Renal cortex interstitium (tissue), 11 donors: ENCODE measurements at regions not wholly inside any gene's neighbourhood (a gene's known extent, or its start where the extent isn't known, plus 50 kb on each side); places are given as distances from the start of the nearest gene placed in this dataset.

Source experiments
- DNase-seq, 11 donors: peaks; one replicate each; pipeline ENCODE4 v3.0.0-alpha.2; 2013; ENCODE audit warnings: low read depth in 9 of 11, low spot score in 4 of 11; ENCODE audit errors: extremely low read depth in 1 of 11

DNA sequence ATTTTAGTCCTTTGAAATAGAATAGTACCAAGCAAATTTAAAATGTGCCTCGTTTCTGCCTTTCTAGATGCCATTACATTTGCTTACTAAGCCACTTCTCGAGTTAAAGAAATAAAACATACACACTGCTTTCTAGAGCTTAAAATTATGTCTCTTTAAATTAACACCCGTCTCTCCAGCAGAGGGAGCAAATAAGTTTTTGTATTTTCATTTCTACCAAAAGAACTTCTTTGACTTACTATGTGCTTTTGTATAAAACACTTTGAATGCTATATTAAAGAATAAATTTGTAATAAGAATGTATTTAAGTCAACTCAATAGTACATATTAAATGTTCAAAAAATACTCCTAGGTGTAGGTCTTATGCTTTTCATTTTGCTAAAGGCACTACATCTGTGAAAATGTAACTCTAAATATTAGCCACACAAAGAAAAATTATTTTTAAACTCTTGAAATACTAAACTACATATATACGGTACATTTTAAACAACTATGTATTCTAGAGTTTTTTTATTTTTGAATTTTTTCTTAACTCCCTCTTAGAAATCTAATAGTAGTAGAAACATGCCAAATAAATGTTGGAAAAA, 269.3 kb upstream of the MIR17HG start:
- DNase-seq, result peak in 1 of 11 donors; percentile 10

DNA sequence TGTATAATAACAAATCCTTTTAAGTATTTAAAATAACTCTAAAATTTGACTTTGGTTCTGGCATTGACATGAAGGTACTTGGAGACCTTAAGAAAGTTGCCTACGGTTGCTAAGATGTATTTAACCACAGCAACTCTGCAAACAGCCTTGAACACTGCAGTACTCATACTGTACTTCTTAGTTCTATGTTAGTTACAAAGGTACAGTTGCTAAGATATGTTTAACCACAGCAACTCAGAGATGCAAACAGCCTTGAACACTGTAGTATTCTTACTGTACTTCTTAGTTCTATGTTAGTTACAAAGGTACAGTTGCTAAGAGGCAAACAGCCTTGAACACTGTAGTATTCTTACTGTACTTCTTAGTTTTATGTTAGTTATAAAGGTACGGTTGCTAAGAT, 268.3 kb upstream of the MIR17HG start:
- no peak for DNase-seq

DNA sequence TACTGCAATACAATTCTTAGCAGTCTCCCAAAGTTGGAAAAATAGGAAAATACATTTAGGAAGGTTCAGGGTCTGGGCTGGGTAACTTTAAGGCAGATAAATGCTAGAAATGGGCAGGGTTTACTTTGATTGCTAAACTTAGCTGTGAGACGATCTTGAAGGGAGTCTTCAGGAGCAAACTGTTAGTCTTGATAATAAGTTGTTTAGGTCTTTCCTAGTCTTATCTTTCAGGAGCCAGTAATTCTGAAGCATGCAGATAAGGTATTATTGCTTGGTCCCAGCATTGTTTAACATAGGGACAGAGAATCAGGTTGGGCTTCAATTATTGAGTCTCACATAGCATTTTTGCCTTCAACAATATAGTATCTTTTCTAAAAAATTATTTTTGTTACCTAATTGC, 262.4 kb upstream of the MIR17HG start:
- no peak for DNase-seq

DNA sequence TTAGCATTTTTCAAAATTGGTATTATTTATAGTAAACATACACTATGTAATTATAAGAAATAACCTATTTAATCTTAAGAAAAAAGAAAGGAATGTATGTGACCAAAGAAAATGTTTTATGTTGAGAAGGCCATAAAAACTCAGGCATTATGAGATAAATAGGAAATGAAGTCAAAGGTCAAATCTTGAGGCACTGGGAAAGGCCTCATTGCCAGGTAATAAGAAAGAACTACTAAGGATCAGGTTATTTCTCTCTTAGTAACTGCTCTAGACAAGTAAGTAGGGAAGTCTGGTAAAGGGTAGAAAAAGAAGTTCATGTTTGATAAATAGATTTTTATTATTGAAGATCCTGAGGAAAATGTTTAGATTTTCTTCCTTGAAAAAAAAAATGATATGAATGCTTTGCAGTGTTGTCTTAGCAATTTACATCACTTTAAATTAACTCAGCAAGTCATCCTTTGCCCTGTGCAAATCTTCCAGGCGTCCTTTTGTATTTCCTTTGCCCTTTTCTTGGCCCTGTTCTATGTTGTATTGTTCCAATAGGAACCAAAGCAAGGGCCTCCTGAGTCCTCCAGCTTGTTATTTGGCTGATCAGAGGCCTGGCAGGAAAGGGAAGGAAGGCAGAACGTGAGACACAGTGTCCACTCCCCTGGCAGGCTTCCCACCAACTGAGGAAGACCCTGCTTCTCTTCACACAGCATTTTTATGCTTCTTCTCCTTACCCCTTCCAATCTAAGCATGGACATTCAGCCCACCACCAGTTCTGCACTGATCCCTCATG, 260.4 kb upstream of the MIR17HG start:
- no peak for DNase-seq

DNA sequence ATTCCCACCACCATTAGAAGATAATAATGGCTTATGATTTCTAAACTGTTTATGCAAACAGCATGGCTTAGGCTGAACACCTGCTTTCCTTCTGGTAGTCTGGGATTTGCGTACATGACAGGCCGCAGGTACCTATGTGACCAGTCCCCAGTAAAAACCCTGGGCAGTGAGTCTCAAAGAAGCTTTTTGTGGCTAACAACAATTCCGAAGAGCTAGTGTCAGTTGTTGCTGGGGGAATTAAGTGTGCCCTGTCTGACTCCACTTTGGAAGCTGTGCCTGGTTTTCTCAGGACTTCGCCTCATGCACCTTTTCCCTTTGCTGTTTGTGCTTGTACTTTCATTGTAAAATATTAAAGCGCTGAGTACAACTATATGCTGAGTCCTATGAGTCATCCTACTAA, 250.2 kb upstream of the MIR17HG start:
- DNase-seq, result no peak

DNA sequence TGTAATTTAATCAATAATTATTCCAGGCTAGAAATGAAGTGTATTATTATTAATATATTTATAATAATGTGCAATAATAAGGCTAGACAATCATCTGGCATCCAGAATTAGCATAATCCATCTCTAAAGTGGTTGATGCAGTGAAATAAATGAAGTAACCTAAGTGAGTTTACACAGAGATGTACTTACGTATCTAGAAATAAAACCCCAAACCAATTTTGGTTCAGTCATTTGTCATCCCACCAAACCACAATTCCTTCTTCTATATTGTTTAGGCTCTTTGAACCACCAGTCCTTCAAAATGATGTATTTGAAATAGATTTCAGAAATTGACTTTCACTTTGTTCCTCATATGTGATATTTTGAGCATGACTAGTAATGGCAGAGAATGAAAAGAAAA, 247.6 kb upstream of the MIR17HG start:
- no peak for DNase-seq

DNA sequence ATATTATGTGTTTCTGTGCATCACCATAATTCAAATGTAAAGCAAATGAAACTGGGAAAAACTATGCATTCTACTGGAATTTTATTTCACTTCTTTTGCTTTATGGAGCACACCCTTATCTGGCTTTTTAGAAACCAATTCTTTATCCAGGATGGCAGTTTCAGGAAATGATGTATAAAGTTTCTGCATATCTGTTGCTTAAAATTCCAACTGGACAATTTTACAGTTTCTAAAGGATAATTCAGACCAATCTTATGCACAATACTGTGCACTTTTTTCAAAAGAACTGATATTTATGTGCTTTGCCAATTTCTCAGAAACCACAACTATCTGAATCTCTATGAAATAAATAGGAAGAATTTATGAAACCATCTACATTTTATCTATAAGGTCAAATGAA, 246.5 kb upstream of the MIR17HG start:
- DNase-seq, result no peak

DNA sequence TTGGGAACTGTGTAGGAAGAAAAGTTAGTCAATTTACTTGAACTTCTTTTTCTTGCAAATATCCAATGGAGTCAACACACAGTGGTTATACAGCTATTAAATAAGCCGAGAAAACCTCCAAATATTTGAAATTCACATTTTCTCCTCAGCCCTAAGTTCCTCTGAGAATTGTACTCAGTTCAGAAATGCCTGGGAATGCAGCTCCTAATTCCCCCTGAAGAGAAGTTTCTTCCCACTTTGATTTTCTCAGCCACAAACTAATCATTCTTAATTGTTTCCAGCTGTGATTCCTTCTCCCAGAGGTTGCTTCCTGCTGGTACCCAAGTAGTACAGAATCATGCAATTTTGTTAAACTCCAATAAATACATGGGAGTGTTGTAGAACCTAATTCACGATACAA, 246.1 kb upstream of the MIR17HG start:
- DNase-seq, result no peak

DNA sequence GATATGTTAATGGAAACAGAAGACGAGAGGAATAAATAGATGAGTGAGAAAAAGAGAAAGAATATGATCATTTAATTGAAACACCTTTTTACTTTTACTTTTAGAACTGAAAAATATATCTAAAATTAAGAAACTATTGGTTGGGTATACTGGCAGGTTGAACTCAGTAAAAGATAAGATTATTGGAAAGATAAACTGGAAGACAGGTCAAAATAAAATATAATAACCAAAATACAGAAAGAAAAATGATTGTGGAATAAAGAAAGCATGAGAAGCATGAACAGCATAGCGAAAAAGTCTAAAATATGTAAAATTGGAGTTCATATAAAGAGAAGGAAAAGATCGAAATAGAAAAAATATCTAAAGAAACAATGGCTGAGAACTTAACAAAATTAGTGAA, 242.2 kb upstream of the MIR17HG start:
- DNase-seq, result no peak

DNA sequence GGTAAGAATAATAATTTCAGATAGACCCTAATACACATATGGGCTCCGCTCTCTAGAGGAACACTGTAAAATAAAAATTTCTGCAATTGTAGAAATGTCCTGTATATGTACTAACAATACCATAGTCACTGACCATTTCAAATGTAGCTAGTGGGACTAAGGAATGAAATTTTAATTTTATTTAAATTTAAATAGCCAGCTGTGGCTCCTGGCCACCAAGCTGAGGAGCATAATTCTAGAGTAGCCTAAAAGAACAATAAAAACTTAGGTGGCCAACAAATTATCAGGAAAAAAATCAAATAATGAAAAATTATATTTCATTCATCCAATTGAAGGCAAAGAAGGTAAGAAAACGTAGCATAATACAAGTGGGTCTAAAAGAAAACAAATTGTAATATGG, 240.9 kb upstream of the MIR17HG start:
- no peak for DNase-seq

DNA sequence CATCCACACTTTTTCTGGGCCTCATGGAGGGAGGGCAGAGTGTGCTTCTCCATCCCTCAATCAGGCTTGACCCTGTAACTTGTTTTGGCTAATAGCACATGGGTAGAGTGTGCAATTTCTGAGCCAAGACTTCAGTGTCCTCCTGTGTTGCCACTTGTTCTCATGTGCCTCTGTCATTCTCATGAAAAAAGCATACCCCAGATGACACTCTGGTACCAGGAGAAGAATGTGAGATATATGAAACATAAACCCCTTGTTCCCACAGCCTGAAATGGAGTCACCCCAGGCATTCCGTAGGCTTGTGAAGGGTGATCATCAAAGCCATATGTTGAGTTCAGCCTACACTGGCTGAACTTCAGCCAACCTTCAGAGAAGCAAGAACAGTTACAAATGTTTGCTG, 239.2 kb upstream of the MIR17HG start:
- no peak for DNase-seq

DNA sequence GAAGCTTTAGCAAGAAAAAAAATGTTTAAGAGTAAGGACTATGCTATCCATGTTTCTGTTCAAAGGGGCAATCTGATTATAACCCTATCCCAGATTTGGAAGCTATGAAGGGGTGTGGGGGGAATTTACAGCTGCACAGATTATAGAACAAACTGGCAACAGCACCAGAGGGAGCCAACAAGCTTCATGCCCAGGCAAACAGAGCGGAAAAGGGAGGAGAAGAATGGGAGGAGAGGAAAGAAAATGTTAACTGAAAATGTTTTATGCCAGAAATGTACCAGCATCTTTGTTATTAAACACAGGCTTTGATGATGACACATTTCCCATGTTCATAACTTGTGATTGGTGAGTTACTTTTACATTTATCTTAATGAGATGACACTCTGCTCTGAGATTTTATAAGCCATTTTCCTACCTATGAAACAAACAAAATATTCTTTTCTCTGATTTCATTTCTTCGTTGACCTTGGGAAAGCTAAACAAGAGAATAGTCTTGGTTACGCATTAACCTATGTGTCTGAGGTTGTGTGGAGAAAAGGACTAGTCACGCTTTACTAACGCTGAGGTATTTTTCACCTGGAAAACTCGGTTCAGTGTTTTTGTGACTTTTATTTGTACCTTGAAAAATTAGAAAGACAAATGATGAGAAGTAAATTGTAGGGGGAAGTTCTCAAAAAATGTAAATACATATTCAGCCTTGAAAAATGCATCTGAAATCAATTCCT, 235.8 kb upstream of the MIR17HG start:
- peak in 1 of 11 donors; percentile 63 for DNase-seq

DNA sequence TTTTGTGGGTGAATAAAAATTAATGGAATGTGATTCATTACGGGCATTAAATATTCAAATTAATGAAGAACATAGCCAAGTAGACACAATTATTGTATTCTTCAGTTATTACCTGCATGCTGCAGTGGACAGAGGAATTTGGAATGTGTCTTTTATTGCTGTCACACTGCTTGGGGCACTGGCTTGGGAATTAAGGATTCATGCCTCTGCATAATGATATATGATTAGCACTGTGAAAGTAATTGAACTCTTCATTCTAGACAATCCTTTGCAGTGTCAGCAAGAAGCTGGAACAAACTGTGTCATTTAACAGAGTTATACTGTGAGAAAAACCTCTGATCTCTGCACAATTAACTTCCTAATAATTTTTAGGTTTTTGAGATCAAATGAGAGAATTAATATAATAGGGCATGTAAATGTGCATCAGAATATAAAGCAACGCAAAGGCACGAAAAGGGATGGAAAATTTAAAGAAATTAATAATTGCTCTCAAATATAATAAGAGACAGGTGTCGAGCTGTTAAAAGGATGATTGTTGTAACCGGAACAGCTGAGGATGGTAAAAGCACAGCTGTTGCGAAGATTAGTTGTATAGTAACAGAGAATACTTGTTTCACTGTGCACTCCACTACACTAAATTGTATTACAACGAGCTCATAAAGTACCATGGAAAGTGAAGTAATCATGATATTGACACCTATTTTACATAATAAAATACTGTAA, 235.1 kb upstream of the MIR17HG start:
- DNase-seq, result no peak

DNA sequence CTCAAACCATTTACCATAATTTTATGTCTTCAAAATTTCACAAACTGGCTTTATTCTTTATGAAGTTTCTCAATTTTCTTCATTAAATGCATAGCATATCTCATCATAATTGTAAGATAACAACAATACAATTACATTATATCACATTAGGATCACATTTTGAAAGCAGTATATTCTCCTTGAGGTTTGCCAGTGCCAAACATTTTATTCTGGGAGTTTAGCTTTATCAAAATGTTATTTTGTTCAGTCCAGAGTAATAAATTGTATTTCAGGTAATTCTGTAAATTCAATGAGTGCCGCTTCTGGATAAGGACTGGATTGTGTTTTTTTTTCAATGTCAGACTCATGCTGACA, 234.6 kb upstream of the MIR17HG start:
- no peak for DNase-seq

DNA sequence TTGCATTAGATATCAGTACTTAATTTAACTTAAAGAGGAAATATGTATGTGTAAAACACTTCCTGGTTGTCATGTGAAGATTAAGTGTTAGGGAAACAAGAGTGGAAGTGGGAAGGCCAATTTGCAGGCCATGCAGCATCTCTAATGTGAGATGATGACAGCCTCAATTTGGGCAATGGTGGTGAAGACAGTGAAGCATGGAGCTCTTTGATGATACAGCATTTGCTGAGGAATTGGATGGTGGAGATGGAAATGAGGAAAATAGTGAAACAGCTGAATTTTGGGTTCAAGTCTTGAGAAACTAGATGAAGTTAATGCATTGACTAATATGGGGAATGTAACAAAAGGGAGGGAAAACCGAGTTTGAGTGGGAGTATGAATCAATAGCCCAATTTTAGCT, 231.7 kb upstream of the MIR17HG start:
- no peak for DNase-seq

DNA sequence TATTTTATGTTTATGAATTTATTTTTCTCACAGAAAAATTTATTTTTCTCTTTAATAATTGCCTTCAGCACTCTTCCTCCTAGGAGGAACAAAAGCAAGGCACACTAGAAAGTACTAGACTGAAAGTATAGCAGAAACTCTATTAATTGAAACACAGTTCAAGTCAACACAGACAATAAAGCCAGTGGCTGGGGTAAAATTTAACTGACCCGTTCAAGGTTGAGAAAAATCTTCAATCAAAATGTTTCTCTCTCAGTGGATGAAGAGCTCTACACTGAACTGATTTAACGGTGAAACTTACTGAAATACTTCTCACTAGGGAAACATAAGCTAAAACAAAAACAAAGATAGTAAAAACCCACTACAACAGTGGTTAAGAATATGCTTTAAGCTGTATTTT, 230.1 kb upstream of the MIR17HG start:
- no peak for DNase-seq

DNA sequence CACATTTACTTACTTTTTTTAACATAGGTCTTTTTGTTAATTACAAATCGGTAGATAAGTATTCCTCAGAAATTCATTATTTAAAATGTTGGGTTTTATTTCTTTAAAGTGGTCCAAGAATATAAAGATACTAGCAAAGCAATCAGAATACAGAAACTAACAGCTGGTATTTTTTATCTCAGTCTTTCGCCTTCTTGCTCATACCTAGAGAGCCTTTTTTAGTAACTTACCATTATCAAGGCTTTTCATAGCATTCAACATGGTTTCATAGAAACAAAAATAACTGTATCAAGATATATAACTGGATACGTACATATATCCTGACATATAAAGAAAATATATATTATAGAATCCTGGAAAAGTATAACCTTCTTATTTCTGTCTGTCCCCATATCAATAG, 227.8 kb upstream of the MIR17HG start:
- DNase-seq, result no peak

DNA sequence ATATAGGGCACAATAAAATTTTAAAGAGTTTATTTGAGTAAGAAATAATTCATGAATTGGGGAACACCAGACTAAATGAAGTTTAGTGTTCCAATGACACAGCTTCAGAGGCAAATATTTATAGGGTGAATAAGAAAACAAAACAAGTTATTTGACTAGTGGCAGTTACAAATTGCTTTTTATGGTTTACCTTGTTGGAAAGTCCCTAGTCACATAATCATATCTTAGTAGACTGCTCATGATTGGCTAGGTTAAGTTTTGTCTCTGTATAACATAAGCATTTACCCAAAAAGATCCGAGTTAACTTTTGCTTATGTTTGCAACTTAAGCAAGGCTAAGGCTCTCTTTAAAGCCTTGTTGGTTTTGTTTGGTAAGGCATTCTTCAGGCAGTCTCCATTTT, 224.7 kb upstream of the MIR17HG start:
- DNase-seq, result no peak

DNA sequence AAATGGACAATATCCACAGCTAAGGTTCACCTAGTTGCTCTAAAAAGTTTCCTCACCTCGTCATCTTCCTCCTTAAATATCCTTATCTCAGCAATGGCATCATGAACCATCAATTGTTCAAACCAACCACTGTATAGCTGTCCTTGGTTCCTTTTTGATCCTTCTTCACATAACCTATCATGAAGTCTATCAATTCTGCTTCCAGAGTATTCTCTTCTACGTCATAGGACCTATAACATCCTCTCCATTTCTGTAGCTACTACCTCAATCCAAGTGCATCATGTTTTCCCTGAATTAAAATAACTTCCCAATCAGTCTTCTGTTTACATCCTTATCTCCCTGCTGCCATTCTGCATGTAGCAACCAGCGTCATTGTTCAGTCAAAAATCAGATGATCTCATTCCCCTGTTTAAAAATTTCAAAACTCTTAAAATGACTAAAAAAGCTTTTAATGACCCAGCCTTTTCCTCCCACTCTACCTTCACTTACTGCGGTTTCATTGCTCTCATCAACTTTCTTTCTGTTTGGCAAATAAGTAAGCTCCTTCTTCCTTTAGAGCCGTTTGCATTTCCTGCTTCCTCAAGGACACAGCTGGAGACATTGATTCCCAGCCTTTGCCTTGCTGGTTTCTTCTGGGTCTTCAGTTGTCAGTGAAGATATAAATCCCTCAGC, 223.9 kb upstream of the MIR17HG start:
- no peak for DNase-seq
